Endothelial cell (in vitro differentiated cells): ENCODE measurements at regions not wholly inside any gene's neighbourhood (a gene's known extent, or its start where the extent isn't known, plus 50 kb on each side); places are given as distances from the start of the nearest gene placed in this dataset.

ENCODE experiments used
- DNase-seq: peaks from one replicate; pipeline ENCODE4 v3.0.0; 2021; ENCODE audit warnings: low spot score
- H3K27ac Mint-ChIP-seq: one replicate; pipeline ENCODE4 v1.8.0; 2021; ENCODE audit warnings: mixed read lengths, inconsistent platforms; ENCODE audit not compliant: unreplicated experiment
- H3K27me3 Mint-ChIP-seq: one replicate; pipeline ENCODE4 v1.8.0; 2021; ENCODE audit warnings: mild to moderate bottlenecking, moderate library complexity, mixed read lengths, inconsistent platforms; ENCODE audit not compliant: unreplicated experiment
- H3K36me3 Mint-ChIP-seq: one replicate; pipeline ENCODE4 v1.8.0; 2021; ENCODE audit warnings: mild to moderate bottlenecking, low read depth, mixed read lengths, inconsistent platforms; ENCODE audit not compliant: unreplicated experiment
- H3K4me1 Mint-ChIP-seq: one replicate; pipeline ENCODE4 v1.8.0; 2021; ENCODE audit warnings: mild to moderate bottlenecking, mixed read lengths, inconsistent platforms; ENCODE audit not compliant: unreplicated experiment
- H3K4me3 Mint-ChIP-seq: one replicate; pipeline ENCODE4 v1.8.0; 2021; ENCODE audit warnings: mild to moderate bottlenecking, mixed read lengths, inconsistent platforms; ENCODE audit not compliant: unreplicated experiment
- H3K9me3 Mint-ChIP-seq: one replicate; pipeline ENCODE4 v1.8.0; 2021; ENCODE audit warnings: mixed read lengths, inconsistent platforms; ENCODE audit not compliant: unreplicated experiment
- CTCF ChIP-seq: fragments of 200-600 bp; sonication (generic); IDR thresholded peaks from one replicate; pipeline ENCODE4 v1.5.0; 2021; ENCODE audit warnings: antibody characterized with exemption; ENCODE audit not compliant: unreplicated experiment

GRCh38 chr9:108316066-108316465, 539.7 kb downstream of the ACTL7B start:
- TF ChIP-seq CTCF: no peak
- H3K27me3 Mint-ChIP-seq: no peaks in the 10 kb centered on the region
- no peak overlapping the region for H3K4me3 Mint-ChIP-seq
- no peak overlapping the region for H3K27ac Mint-ChIP-seq
- H3K9me3 Mint-ChIP-seq: no peaks in the 10 kb centered on the region
- no peaks in the 10 kb centered on the region for H3K36me3 Mint-ChIP-seq
- DNase-seq: no peak
- H3K4me1 Mint-ChIP-seq: no peaks in the 10 kb centered on the region

- Mint-ChIP-seq H3K4me1 (no peaks in the 10 kb centered on the region), H3K4me3 (no peak overlapping the region), H3K27ac (no peak overlapping the region), H3K27me3 (peaks cover 7% of the 10 kb centered on the region), H3K36me3 (no peaks in the 10 kb centered on the region), H3K9me3 (no peaks in the 10 kb centered on the region)
- DNase-seq: no peak
- no peak for TF ChIP-seq CTCF
Measured at GRCh38 chr9:108311745-108312144, 544.0 kb downstream of the ACTL7B start.

- no peaks in the 10 kb centered on the region for H3K36me3 Mint-ChIP-seq
- no peak overlapping the region for H3K4me3 Mint-ChIP-seq
- H3K27ac Mint-ChIP-seq: no peak overlapping the region
- DNase-seq: no peak
- peaks cover 7% of the 10 kb centered on the region for H3K27me3 Mint-ChIP-seq
- no peaks in the 10 kb centered on the region for H3K4me1 Mint-ChIP-seq
- no peaks in the 10 kb centered on the region for H3K9me3 Mint-ChIP-seq
- no peak for TF ChIP-seq CTCF
Measured at GRCh38 chr9:108310202-108310601, 545.6 kb downstream of the ACTL7B start.

- Mint-ChIP-seq H3K27ac (no peak overlapping the region), H3K4me1 (peaks cover 8% of the 10 kb centered on the region)
- TF ChIP-seq CTCF: no peak
Measured at GRCh38 chr9:108300306-108301287, 555.2 kb downstream of the ACTL7B start.

GRCh38 chr9:108297073-108297472, 558.7 kb downstream of the ACTL7B start:
- H3K27me3 Mint-ChIP-seq: no peaks in the 10 kb centered on the region
- no peaks in the 10 kb centered on the region for H3K36me3 Mint-ChIP-seq
- no peak overlapping the region for H3K27ac Mint-ChIP-seq
- DNase-seq: no peak
- TF ChIP-seq CTCF: no peak
- peaks cover 8% of the 10 kb centered on the region for H3K4me1 Mint-ChIP-seq
- no peaks in the 10 kb centered on the region for H3K9me3 Mint-ChIP-seq
- no peak overlapping the region for H3K4me3 Mint-ChIP-seq

More at GRCh38 chr9:108300306-108301287, 555.2 kb downstream of the ACTL7B start:
- no peak for DNase-seq
- Mint-ChIP-seq H3K27me3 (no peaks in the 10 kb centered on the region), H3K9me3 (no peaks in the 10 kb centered on the region), H3K4me3 (no peak overlapping the region), H3K36me3 (no peaks in the 10 kb centered on the region)
